GM12878 (cell line): ENCODE measurements at regions not wholly inside any gene's neighbourhood (a gene's known extent, or its start where the extent isn't known, plus 50 kb on each side); places are given as distances from the start of the nearest gene placed in this dataset.

ENCODE experiments used
- ATAC-seq: fragments of 200-7000 bp; cut with Tn5 transposase; 3 replicates; pipeline ENCODE4 v1.9.1; 2020; ENCODE audit warnings: mild to moderate bottlenecking, moderate library complexity
- BruUV-seq: library from RNA; stranded (reverse); fragments of 400-500 nt; replicated peaks from 2 replicates; lab custom pipeline; 2021; lab: Mats Ljungman, UMichigan
- CTCF ChIA-PET: fragments of 300-600 bp; sonication (Branson Sonifier 250); formaldehyde crosslinking; extraction: SDS; loops from one replicate; lab custom pipeline; 2021; ENCODE audit warnings: inconsistent platforms; lab: Yijun Ruan, JAX
- POLR2A ChIA-PET: fragments of 350-600 bp; formaldehyde crosslinking; extraction: SDS; loops from one replicate; lab custom pipeline; 2021; ENCODE audit warnings: inconsistent platforms; lab: Charles Lee
- RAD21 ChIA-PET: fragments of 300-600 bp; sonication (Branson Sonifier 250); formaldehyde crosslinking; loops from one replicate; lab custom pipeline; 2023; ENCODE audit warnings: antibody characterized with exemption; ENCODE audit not compliant: unreplicated experiment; lab: Charles Lee
- SMC1A ChIA-PET: fragments of 300-600 bp; sonication (Branson Sonifier 250); formaldehyde crosslinking; loops from one replicate; lab custom pipeline; 2023; ENCODE audit not compliant: unreplicated experiment, uncharacterized antibody; lab: Charles Lee
- DNase-seq: peaks from one replicate; pipeline ENCODE4 v3.0.0-alpha.2; 2011; ENCODE audit warnings: low read depth, low spot score
- FAIRE-seq: peaks from 3 replicates; lab custom pipeline; 2011; peaks lifted over from hg19 to GRCh38; lab: Jason Lieb, UNC
- H2AFZ ChIP-seq: 2 replicates; pipeline ENCODE4 v1.6.0; 2011; ENCODE audit warnings: low read depth, low read length, control low read depth; ENCODE audit not compliant: control insufficient read depth
- H3K27ac ChIP-seq: 2 replicates; pipeline ENCODE4 v1.5.1; 2011; ENCODE audit warnings: control low read depth; ENCODE audit not compliant: control insufficient read depth, insufficient read depth
- H3K27me3 ChIP-seq, 2 experiments: replicated peaks in 1 of 2; 2 replicates each; pipeline versions ENCODE4 v1.6.0 to v1.6.1; 2011; ENCODE audit warnings: low read length in 1 of 2; ENCODE audit not compliant: control insufficient read depth in 2 of 2, insufficient read depth in 2 of 2
- H3K36me3 ChIP-seq, 2 experiments: 2 replicates each; pipeline ENCODE4 v1.5.1; 2011; ENCODE audit warnings: low read length in 1 of 2; ENCODE audit not compliant: control insufficient read depth in 2 of 2, insufficient read depth in 2 of 2
- H3K4me1 ChIP-seq: 2 replicates; pipeline ENCODE4 v1.6.1; 2011; ENCODE audit warnings: mild to moderate bottlenecking, low read length, moderate library complexity, mixed read lengths; ENCODE audit not compliant: control insufficient read depth, insufficient read depth
- H3K4me2 ChIP-seq: 2 replicates; pipeline ENCODE4 v1.6.0; 2011; ENCODE audit warnings: control low read depth; ENCODE audit not compliant: control insufficient read depth, insufficient read depth
- H3K4me3 ChIP-seq: fragments of 200-600 bp; sonication (generic); 2 replicates; pipeline ENCODE4 v1.5.1; 2016
- H3K79me2 ChIP-seq: 2 replicates; pipeline ENCODE4 v1.6.0; 2011; ENCODE audit warnings: low read length; ENCODE audit not compliant: control insufficient read depth, insufficient read depth
- H3K9ac ChIP-seq: 2 replicates; pipeline ENCODE4 v1.8.0; 2011; ENCODE audit warnings: low read length, control low read depth, mixed read lengths; ENCODE audit not compliant: control insufficient read depth, insufficient read depth
- H3K9me3 ChIP-seq: replicated peaks from 3 replicates; pipeline ENCODE4 v1.5.1; 2011; ENCODE audit warnings: mild to moderate bottlenecking, low read length; ENCODE audit not compliant: control insufficient read depth, insufficient read depth
- H4K20me1 ChIP-seq: 2 replicates; pipeline ENCODE4 v1.6.0; 2011; ENCODE audit not compliant: control insufficient read depth, insufficient read depth
- CREM ChIP-seq: IDR thresholded peaks from 2 replicates; pipeline ENCODE4 v1.6.1; 2014; ENCODE audit warnings: antibody characterized with exemption, low read depth
- ETV6 ChIP-seq, 2 experiments: fragments of 450-650 bp in 1 of 2; IDR thresholded peaks in 1 of 2; conservative IDR thresholded peaks in 1 of 2; 2 replicates each; pipeline ENCODE4 v1.6.1; 2014; ENCODE audit warnings: antibody characterized with exemption in 1 of 2, borderline replicate concordance in 1 of 2, low read depth in 1 of 2, mild to moderate bottlenecking in 1 of 2, moderate library complexity in 1 of 2
- EZH2 ChIP-seq: IDR thresholded peaks from 2 replicates; pipeline ENCODE4 v1.6.1; 2012; ENCODE audit warnings: low read depth, mild to moderate bottlenecking, control low read depth, inconsistent platforms, low read length, borderline replicate concordance; ENCODE audit not compliant: control insufficient read depth
- HDAC2 ChIP-seq: fragments of 200-600 bp; sonication (generic); IDR thresholded peaks from 2 replicates; pipeline ENCODE4 v1.6.1; 2017
- NFYA ChIP-seq: IDR thresholded peaks from 2 replicates; pipeline ENCODE4 v1.6.1; 2011; ENCODE audit warnings: low read depth, mild to moderate bottlenecking, low read length, improper control_type of control experiment, borderline replicate concordance
- POLR2AphosphoS5 ChIP-seq: IDR thresholded peaks from 2 replicates; pipeline ENCODE4 v1.6.1; 2011; ENCODE audit warnings: mild to moderate bottlenecking, low read length, inconsistent platforms
- RELB ChIP-seq: fragments of 450-650 bp; IDR thresholded peaks from 2 replicates; pipeline ENCODE4 v1.6.1; 2017; ENCODE audit warnings: low read depth, mild to moderate bottlenecking, moderate library complexity
- SMAD1 ChIP-seq: fragments of 450-650 bp; IDR thresholded peaks from 2 replicates; pipeline ENCODE4 v1.6.1; 2018; ENCODE audit warnings: mild to moderate bottlenecking, low read depth; ENCODE audit not compliant: partially characterized antibody
- SMAD5 ChIP-seq: IDR thresholded peaks from 2 replicates; pipeline ENCODE4 v1.6.1; 2016; ENCODE audit warnings: antibody characterized with exemption, low read depth
- STAT1 ChIP-seq: fragments of 450-650 bp; conservative IDR thresholded peaks from 2 replicates; pipeline ENCODE4 v1.6.1; 2014; ENCODE audit warnings: antibody characterized with exemption, mild to moderate bottlenecking
- ZBED1 ChIP-seq: IDR thresholded peaks from 2 replicates; pipeline ENCODE4 v1.6.1; 2016; ENCODE audit warnings: borderline replicate concordance
- ZNF274 ChIP-seq: IDR thresholded peaks from one replicate; pipeline ENCODE4 v1.8.0; 2011; ENCODE audit not compliant: insufficient read length, insufficient read depth
- ZNF592 ChIP-seq: fragments of 450-650 bp; IDR thresholded peaks from 2 replicates; pipeline ENCODE4 v1.6.1; 2017; ENCODE audit warnings: mild to moderate bottlenecking, moderate library complexity
- in situ Hi-C: fragments of 300-500 bp; cut with MboI; formaldehyde crosslinking; loops from 9 replicates; pipeline ENCODE4 v1.14.3; 2018; ENCODE audit warnings: mixed read lengths
- intact Hi-C: fragments of 100-400 bp; cut with micrococcal nuclease; formaldehyde crosslinking; loops from one replicate; pipeline ENCODE4 v1.14.2; 2022; ENCODE audit not compliant: unreplicated experiment
- TF ChIP-seq, protein P1 (sequence below): fragments of 450-650 bp; formaldehyde crosslinking; IDR thresholded peaks from 2 replicates; pipeline ENCODE4 v1.4.0; 2022; ENCODE audit warnings: mild to moderate bottlenecking, moderate library complexity

- no peaks in the 10 kb centered on the region for H3K9me3 ChIP-seq
- H4K20me1 ChIP-seq = no peaks in the 10 kb centered on the region
- POLR2A ChIA-PET = no interaction called here
- H2AFZ ChIP-seq = no peak overlapping the region
- DNase-seq = no peak
- H3K79me2 ChIP-seq = no peaks in the 10 kb centered on the region
- intact Hi-C loops (loop anchor here (10.0 kb wide), 1 partner anchor 306 kb away; no protein-coding TSS in a partner anchor), in situ Hi-C loops (no loop called here)
- H3K27me3 ChIP-seq = no peaks in the 10 kb centered on the region; a peak in 1 of 4 replicates
- ATAC-seq = no peak
- H3K36me3 ChIP-seq = no peaks in the 10 kb centered on the region
- CTCF ChIA-PET = interaction anchor here (6.3 kb wide), 1 partner anchor 117 kb away, joined by 177 read pairs; no protein-coding TSS in a partner anchor
- no peak for FAIRE-seq
- no TSS peak for BruUV-seq
- RAD21 ChIA-PET = interaction anchor here (3.3 kb wide), 1 partner anchor 116 kb away, joined by 84 read pairs; no protein-coding TSS in a partner anchor
- SMC1A ChIA-PET = interaction anchor here (0.6 to 10.6 kb wide), 2 partner anchors 9 to 116 kb away, joined by 3 to 187 read pairs; no protein-coding TSS in a partner anchor
- no peak overlapping the region for H3K9ac ChIP-seq
- no peak overlapping the region for H3K4me2 ChIP-seq
- H3K27ac ChIP-seq = no peak overlapping the region
- no peaks in the 10 kb centered on the region for H3K4me1 ChIP-seq
- no peak overlapping the region for H3K4me3 ChIP-seq
- TF ChIP-seq ZNF274 (no peak), ZNF592 (no peak), CREM (no peak), HDAC2 (no peak), RELB (no peak), POLR2AphosphoS5 (no peak), STAT1 (no peak), SMAD1 (no peak), NFYA (no peak), ETV6 (conservative IDR thresholded peaks at IDR 0.05 in 1 of 2, IDR thresholded peaks at IDR 0.05 in 1 of 2; ENCODE audit: borderline replicate concordance in 1 of 2, low read depth in 1 of 2) (no peak), ZBED1 (no peak), EZH2 (no peak), SMAD5 (no peak)
- TF ChIP-seq, protein P1, sequence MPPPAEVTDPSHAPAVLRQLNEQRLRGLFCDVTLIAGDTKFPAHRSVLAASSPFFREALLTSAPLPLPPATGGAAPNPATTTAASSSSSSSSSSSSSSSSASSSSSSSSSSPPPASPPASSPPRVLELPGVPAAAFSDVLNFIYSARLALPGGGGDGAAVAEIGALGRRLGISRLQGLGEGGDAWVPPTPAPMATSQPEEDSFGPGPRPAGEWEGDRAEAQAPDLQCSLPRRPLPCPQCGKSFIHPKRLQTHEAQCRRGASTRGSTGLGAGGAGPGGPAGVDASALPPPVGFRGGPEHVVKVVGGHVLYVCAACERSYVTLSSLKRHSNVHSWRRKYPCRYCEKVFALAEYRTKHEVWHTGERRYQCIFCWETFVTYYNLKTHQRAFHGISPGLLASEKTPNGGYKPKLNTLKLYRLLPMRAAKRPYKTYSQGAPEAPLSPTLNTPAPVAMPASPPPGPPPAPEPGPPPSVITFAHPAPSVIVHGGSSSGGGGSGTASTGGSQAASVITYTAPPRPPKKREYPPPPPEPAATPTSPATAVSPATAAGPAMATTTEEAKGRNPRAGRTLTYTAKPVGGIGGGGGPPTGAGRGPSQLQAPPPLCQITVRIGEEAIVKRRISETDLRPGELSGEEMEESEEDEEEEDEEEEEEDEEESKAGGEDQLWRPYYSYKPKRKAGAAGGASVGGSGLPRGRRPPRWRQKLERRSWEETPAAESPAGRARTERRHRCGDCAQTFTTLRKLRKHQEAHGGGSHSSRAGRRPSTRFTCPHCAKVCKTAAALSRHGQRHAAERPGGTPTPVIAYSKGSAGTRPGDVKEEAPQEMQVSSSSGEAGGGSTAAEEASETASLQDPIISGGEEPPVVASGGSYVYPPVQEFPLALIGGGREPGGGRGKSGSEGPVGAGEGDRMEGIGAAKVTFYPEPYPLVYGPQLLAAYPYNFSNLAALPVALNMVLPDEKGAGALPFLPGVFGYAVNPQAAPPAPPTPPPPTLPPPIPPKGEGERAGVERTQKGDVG = no peak
These were observed 699.2 kb downstream of the TUSC7 start for GRCh38 chr3:117408811-117409210.
